Ishikawa (cell line): ENCODE measurements at regions not wholly inside any gene's neighbourhood (a gene's known extent, or its start where the extent isn't known, plus 50 kb on each side); places are given as distances from the start of the nearest gene placed in this dataset.

Experiments
- CEBPB ChIP-seq: IDR thresholded peaks from 2 replicates; pipeline ENCODE4 v1.6.1; 2012
- CREB1 ChIP-seq: IDR thresholded peaks from 2 replicates; pipeline ENCODE4 v1.6.1; 2012; ENCODE audit warnings: low read depth
- EGR1 ChIP-seq: IDR thresholded peaks from 2 replicates; pipeline ENCODE4 v1.6.1; 2012
- EP300 ChIP-seq: IDR thresholded peaks from 2 replicates; pipeline ENCODE4 v1.6.1; 2012; ENCODE audit warnings: borderline replicate concordance
- FOXM1 ChIP-seq: IDR thresholded peaks from 2 replicates; pipeline ENCODE4 v1.6.1; 2012; ENCODE audit warnings: low read depth, borderline replicate concordance
- MAX ChIP-seq: IDR thresholded peaks from 2 replicates; pipeline ENCODE4 v1.6.1; 2012
- NFIC ChIP-seq: IDR thresholded peaks from 2 replicates; pipeline ENCODE4 v1.6.1; 2012
- RAD21 ChIP-seq: IDR thresholded peaks from 2 replicates; pipeline ENCODE4 v1.6.1; 2012; ENCODE audit warnings: low read depth
- REST ChIP-seq: IDR thresholded peaks from 2 replicates; pipeline ENCODE4 v1.6.1; 2012; ENCODE audit warnings: low read depth, mild to moderate bottlenecking
- TAF1 ChIP-seq: IDR thresholded peaks from 2 replicates; pipeline ENCODE4 v1.6.1; 2012; ENCODE audit warnings: low read depth, mild to moderate bottlenecking
- TCF12 ChIP-seq: IDR thresholded peaks from 2 replicates; pipeline ENCODE4 v1.6.1; 2012; ENCODE audit warnings: low read depth
- TEAD4 ChIP-seq: IDR thresholded peaks from 2 replicates; pipeline ENCODE4 v1.6.1; 2012
- USF1 ChIP-seq: IDR thresholded peaks from 2 replicates; pipeline ENCODE4 v1.6.1; 2012
- YY1 ChIP-seq: IDR thresholded peaks from 2 replicates; pipeline ENCODE4 v1.6.1; 2012; ENCODE audit warnings: low read depth
- ZBTB7A ChIP-seq: IDR thresholded peaks from 2 replicates; pipeline ENCODE4 v1.6.1; 2012; ENCODE audit warnings: low read depth

- no peak for TF ChIP-seq TEAD4
- TF ChIP-seq RAD21 = no peak
- TF ChIP-seq EP300 = no peak
- no peak for TF ChIP-seq MAX
- no peak for TF ChIP-seq ZBTB7A
- no peak for TF ChIP-seq TAF1
- TF ChIP-seq YY1 = no peak
- no peak for TF ChIP-seq USF1
- no peak for TF ChIP-seq CREB1
- no peak for TF ChIP-seq NFIC
- no peak for TF ChIP-seq EGR1
- no peak for TF ChIP-seq TCF12
- no peak for TF ChIP-seq REST
- no peak for TF ChIP-seq CEBPB
- no peak for TF ChIP-seq FOXM1
Measured at GRCh38 chr5:174186096-174186695, 140.7 kb downstream of the NSG2 start.

GRCh38 chr5:174187001-174187400 is 141.5 kb downstream of the NSG2 start:
- no peak for TF ChIP-seq TCF12
- TF ChIP-seq USF1 = no peak
- TF ChIP-seq NFIC = no peak
- TF ChIP-seq EGR1 = no peak
- TF ChIP-seq YY1 = no peak
- TF ChIP-seq EP300 = no peak

GRCh38 chr5:174187481-174187880 is 142.0 kb downstream of the NSG2 start:
- no peak for TF ChIP-seq EGR1
- no peak for TF ChIP-seq CEBPB
- no peak for TF ChIP-seq EP300
- no peak for TF ChIP-seq RAD21
- no peak for TF ChIP-seq TCF12
- no peak for TF ChIP-seq REST
- no peak for TF ChIP-seq NFIC
- no peak for TF ChIP-seq TEAD4
- TF ChIP-seq TAF1 = no peak
- TF ChIP-seq USF1 = no peak
- TF ChIP-seq FOXM1 = no peak
- TF ChIP-seq MAX = no peak
- TF ChIP-seq YY1 = no peak
- no peak for TF ChIP-seq CREB1
- TF ChIP-seq ZBTB7A = no peak

- TF ChIP-seq REST (no peak), TAF1 (no peak), TEAD4 (no peak), FOXM1 (no peak), CREB1 (no peak), RAD21 (no peak), CEBPB (no peak), ZBTB7A (no peak), YY1 (no peak), EGR1 (no peak), EP300 (no peak), USF1 (no peak), TCF12 (no peak), NFIC (no peak), MAX (no peak)
Measured at GRCh38 chr5:174188295-174188694, 142.8 kb downstream of the NSG2 start.
